ENCODE measurements at regions not wholly inside any gene's neighbourhood (a gene's known extent, or its start where the extent isn't known, plus 50 kb on each side); places are given as distances from the start of the nearest gene placed in this dataset.

GRCh38 chr6:25017932-25018567 is 82.3 kb upstream of the RIPOR2 start:
- no peaks in the 10 kb centered on the region for H3K27me3 Mint-ChIP-seq (ENCODE audit: low read depth)
- DNase-seq (ENCODE audit: low spot score) (peak; percentile 80), ATAC-seq (peak; percentile 87)
- CTCF ChIA-PET, result interaction anchor here (0.6 to 8.2 kb wide), 87 partner anchors 9 to 523 kb away, joined by 3 to 156 read pairs (median 4); partner anchors contain the start of genes ACOT13, ALDH5A1, ARMH2 and RIPOR2
- peaks cover 24% of the 10 kb centered on the region for H3K4me1 Mint-ChIP-seq
- H3K4me3 Mint-ChIP-seq, result no peak overlapping the region
- POLR2A ChIA-PET, result interaction anchor here (1.2 to 1.4 kb wide), 2 partner anchors 9 to 296 kb away, joined by 4 to 5 read pairs; no protein-coding TSS in a partner anchor
- H3K36me3 Mint-ChIP-seq, result no peaks in the 10 kb centered on the region
- H3K27ac Mint-ChIP-seq, result peak overlapping the region; percentile 34; the same call in 1 of the 2 replicates
- H3K9me3 Mint-ChIP-seq, result no peaks in the 10 kb centered on the region
- TF ChIP-seq CTCF (IDR thresholded peaks at IDR 0.05) (peak; percentile 63), ATF1 (CRISPR knock-in tag; IDR thresholded peaks at IDR 0.05) (no peak), ZNF671 (CRISPR knock-in tag; IDR thresholded peaks at IDR 0.05) (no peak)

GRCh38 chr6:25018568-25018954 is 82.8 kb upstream of the RIPOR2 start:
- ATAC-seq (no peak), DNase-seq (ENCODE audit: low spot score) (no peak)
- Mint-ChIP-seq H3K4me1 (peaks cover 26% of the 10 kb centered on the region), H3K36me3 (no peaks in the 10 kb centered on the region), H3K27ac (no peak overlapping the region), H3K27me3 (ENCODE audit: low read depth) (no peaks in the 10 kb centered on the region), H3K4me3 (no peak overlapping the region), H3K9me3 (no peaks in the 10 kb centered on the region)
- POLR2A ChIA-PET, result interaction anchor here (1.2 to 1.4 kb wide), 2 partner anchors 8 to 297 kb away, joined by 4 to 5 read pairs; no protein-coding TSS in a partner anchor
- CTCF ChIA-PET, result interaction anchor here (0.6 to 8.2 kb wide), 73 partner anchors 9 to 498 kb away, joined by 3 to 156 read pairs (median 4); partner anchors contain the start of genes ACOT13, ARMH2, RIPOR2 and TDP2
- TF ChIP-seq PRRX2 (CRISPR knock-in tag; IDR thresholded peaks at IDR 0.05) (no peak), JUN (CRISPR knock-in tag; IDR thresholded peaks at IDR 0.05) (no peak), SP1 (CRISPR knock-in tag; conservative IDR thresholded peaks at IDR 0.05) (no peak), IRF2 (CRISPR knock-in tag; IDR thresholded peaks at IDR 0.05; ENCODE audit: borderline replicate concordance, low read depth) (no peak), TCF7 (CRISPR knock-in tag; IDR thresholded peaks at IDR 0.05; ENCODE audit: low read depth) (no peak), ATF3 (CRISPR knock-in tag; conservative IDR thresholded peaks at IDR 0.05) (no peak), GRHL2 (CRISPR knock-in tag; IDR thresholded peaks at IDR 0.05; ENCODE audit: insufficient replicate concordance, severe bottlenecking) (no peak), JAZF1 (CRISPR knock-in tag; IDR thresholded peaks at IDR 0.05) (no peak), ATF1 (CRISPR knock-in tag; IDR thresholded peaks at IDR 0.05) (no peak), CREB1 (CRISPR knock-in tag; IDR thresholded peaks at IDR 0.05) (no peak), ZBTB43 (CRISPR knock-in tag; IDR thresholded peaks at IDR 0.05) (no peak), ZNF121 (CRISPR knock-in tag; IDR thresholded peaks at IDR 0.05) (no peak), FOXK1 (CRISPR knock-in tag; IDR thresholded peaks at IDR 0.05) (no peak), ZNF281 (CRISPR knock-in tag; IDR thresholded peaks at IDR 0.05) (no peak), ZNF219 (CRISPR knock-in tag; IDR thresholded peaks at IDR 0.05; ENCODE audit: borderline replicate concordance) (no peak), ESRRA (CRISPR knock-in tag; IDR thresholded peaks at IDR 0.05; ENCODE audit: borderline replicate concordance) (no peak)

All from WTC11 (cell line).